GM10248 (cell line): ENCODE measurements at regions not wholly inside any gene's neighbourhood (a gene's known extent, or its start where the extent isn't known, plus 50 kb on each side); places are given as distances from the start of the nearest gene placed in this dataset.

ENCODE experiments used
- CTCF ChIA-PET: fragments of 300-600 bp; sonication (Branson Sonifier 250); formaldehyde crosslinking; extraction: SDS; loops from one replicate; lab custom pipeline; 2021; ENCODE audit warnings: antibody characterized with exemption; lab: Yijun Ruan, JAX
- POLR2A ChIA-PET: fragments of 350-650 bp; sonication (Branson Sonifier 250); formaldehyde crosslinking; extraction: SDS; loops from one replicate; lab custom pipeline; 2020; ENCODE audit warnings: antibody characterized with exemption; lab: Yijun Ruan, JAX
- DNase-seq: peaks from one replicate; pipeline ENCODE4 v3.0.0; 2012; ENCODE audit errors: extremely low spot score
- TF ChIP-seq, protein P1 (sequence below): IDR thresholded peaks from 2 replicates; pipeline ENCODE4 v1.5.1; 2012; ENCODE audit warnings: mild to moderate bottlenecking, low read depth; ENCODE audit errors: extremely low read depth, missing control alignments, control extremely low read depth

DNA sequence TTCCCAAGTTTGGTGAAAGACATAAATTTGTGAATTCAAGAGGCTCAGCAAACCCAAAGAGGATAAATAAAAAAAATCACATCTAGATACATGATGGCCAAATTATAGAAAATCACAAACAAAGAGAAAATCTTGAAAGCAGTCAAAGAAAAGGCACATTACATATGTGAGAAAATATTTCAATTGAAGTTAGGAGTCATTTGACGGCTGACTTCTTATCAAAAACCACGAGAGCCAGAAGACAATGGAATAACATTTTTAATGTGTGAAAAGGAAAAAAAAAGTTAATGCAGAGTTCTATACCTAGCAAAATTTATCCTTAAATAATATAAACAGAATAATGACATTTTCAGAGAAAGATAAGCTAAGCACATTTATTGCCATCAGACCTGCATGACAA, 307.0 kb downstream of the C12orf75 start:
- ChIA-PET CTCF (no interaction called here), POLR2A (no interaction called here)
- DNase-seq: no peak
- TF ChIP-seq, protein P1, sequence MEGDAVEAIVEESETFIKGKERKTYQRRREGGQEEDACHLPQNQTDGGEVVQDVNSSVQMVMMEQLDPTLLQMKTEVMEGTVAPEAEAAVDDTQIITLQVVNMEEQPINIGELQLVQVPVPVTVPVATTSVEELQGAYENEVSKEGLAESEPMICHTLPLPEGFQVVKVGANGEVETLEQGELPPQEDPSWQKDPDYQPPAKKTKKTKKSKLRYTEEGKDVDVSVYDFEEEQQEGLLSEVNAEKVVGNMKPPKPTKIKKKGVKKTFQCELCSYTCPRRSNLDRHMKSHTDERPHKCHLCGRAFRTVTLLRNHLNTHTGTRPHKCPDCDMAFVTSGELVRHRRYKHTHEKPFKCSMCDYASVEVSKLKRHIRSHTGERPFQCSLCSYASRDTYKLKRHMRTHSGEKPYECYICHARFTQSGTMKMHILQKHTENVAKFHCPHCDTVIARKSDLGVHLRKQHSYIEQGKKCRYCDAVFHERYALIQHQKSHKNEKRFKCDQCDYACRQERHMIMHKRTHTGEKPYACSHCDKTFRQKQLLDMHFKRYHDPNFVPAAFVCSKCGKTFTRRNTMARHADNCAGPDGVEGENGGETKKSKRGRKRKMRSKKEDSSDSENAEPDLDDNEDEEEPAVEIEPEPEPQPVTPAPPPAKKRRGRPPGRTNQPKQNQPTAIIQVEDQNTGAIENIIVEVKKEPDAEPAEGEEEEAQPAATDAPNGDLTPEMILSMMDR: no peak

DNA sequence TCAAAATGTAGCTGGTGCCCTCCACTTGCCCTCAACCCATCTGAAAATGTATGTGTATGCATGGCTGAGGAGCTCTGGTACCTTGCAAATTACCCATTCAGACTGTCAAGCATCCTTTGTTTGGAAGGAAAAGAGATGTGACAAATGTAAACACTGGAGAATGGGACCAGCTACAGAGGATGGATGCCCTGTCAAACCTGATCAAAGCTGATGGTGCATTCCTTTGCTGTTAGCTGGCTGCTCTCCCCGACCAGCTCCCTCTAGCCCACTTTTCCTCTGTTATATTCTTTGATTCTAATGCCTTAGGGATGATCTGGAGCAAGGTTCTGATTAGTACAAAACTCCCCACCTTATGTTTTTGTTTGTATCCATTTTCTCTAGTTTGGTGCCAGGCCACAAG, 310.3 kb downstream of the C12orf75 start:
- ChIA-PET CTCF (no interaction called here), POLR2A (no interaction called here)

DNA sequence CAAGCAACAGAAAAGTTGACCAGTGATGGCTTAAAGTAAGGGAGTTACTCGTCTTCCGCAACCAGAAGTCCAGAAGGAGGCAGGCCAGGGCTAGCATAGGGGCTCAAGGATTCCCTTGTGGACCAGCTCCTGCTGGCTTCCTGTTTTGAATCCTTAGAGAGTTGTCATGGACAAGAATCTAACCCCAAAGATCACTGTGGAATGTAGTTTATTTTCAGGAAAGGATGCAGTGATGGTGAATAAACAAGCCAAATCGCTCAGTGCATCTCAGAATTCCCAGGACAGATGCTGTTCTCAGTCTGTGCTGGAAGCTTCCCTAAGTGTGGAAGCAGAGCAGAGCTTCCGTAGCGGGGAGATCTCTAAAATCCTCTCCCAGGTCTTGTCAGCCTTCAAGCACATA, 311.3 kb downstream of the C12orf75 start:
- TF ChIP-seq, protein P1: no peak
- DNase-seq: no peak
- ChIA-PET POLR2A (no interaction called here), CTCF (no interaction called here)

More for the DNA sequence above, 310.3 kb downstream of the C12orf75 start:
- TF ChIP-seq, protein P1: no peak
- no peak for DNase-seq

DNA sequence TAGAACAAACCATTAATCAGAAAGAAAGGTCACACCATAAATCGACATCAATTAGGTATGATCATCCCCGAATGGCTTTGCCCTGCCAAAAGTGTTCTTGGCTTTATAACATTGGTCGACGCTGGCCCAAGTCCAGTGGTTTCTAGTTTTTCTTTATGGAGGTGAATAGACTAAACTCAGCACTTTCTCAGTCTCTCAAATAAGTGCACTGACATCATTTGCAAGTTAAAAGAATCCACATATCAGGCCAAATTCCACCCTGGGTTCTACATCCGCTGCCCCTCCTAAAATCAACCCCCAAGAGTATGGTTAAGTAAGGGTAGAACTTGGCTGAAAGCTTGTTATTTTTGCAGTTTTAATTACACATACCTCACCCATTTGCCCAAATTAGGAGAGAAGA, 314.3 kb downstream of the C12orf75 start:
- TF ChIP-seq, protein P1: no peak
- no peak for DNase-seq
- ChIA-PET CTCF (no interaction called here), POLR2A (no interaction called here)

DNA sequence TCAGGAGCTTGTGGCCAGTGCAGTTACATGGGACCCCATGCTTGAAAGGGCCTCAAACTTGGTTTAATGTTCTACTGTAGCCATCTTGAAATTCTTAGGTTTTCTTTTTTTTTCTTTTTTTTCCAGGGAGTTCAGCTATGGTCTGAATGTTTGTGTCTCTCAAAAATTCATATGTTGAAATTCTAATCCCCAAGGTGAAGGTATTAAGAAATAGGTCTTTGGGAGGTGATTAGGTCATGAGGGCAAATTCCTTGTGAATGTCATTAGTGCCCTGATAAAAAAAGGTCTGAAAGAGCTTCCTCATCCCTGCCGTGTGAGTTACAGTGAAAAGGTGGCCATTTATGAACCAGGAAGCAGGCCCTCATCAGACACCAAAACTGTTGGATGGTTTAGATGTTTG, 324.1 kb downstream of the C12orf75 start:
- ChIA-PET POLR2A (no interaction called here), CTCF (interaction anchor here (0.9 to 1.7 kb wide), 3 partner anchors 11 to 72 kb away, joined by 3 read pairs; no protein-coding TSS in a partner anchor)
- DNase-seq: no peak
- TF ChIP-seq, protein P1: no peak

DNA sequence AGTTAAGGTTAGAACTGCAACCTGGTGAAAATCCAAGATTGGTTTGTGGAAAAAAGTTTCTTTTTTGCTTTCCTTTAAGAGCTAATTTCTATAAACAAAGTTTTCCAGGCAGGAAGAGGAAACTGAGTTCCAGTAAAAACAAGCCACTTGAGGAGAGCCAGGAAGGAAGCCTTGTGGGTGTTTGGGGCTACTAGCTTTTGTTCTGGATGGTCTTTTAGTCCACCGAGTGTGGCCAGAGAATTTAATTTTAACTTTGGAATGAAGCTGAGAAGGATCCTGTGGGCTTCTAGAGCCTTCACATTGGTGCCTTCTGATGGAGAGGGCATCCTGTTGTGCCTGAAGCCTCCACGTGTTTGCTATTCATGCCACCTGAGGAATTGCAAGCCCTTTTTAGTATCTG, 327.9 kb downstream of the C12orf75 start:
- TF ChIP-seq, protein P1: no peak
- DNase-seq: no peak
- CTCF ChIA-PET: no interaction called here
- POLR2A ChIA-PET: no interaction called here
